GM18519 (cell line): ENCODE measurements at regions not wholly inside any gene's neighbourhood (a gene's known extent, or its start where the extent isn't known, plus 50 kb on each side); places are given as distances from the start of the nearest gene placed in this dataset.
"Not testable (repeated sequence)": the region's sequence is repeated elsewhere in the genome, so short reads cannot be mapped to it uniquely, and the experiment has no call there.

Experiments
- ATAC-seq: cut with Tn5 transposase; IDR thresholded peaks from one replicate; pipeline ENCODE4 v1.9.1; 2021; ENCODE audit warnings: mild to moderate bottlenecking, moderate library complexity; ENCODE audit not compliant: unreplicated experiment, low FRiP score

- ATAC-seq = no peak
Measured at GRCh38 chr1:238409932-238410331, 519.2 kb upstream of the ZP4 start.

GRCh38 chr1:238409191-238409850 is 518.6 kb upstream of the ZP4 start:
- no peak for ATAC-seq

GRCh38 chr1:238408737-238409136 is 518.0 kb upstream of the ZP4 start:
- ATAC-seq = no peak

GRCh38 chr1:238406098-238406860 is 515.6 kb upstream of the ZP4 start:
- no peak for ATAC-seq

GRCh38 chr1:238404921-238405320 is 514.2 kb upstream of the ZP4 start:
- no peak for ATAC-seq

- no peak for ATAC-seq
Measured at GRCh38 chr1:238404481-238404880, 513.8 kb upstream of the ZP4 start.

- no peak for ATAC-seq
Measured at GRCh38 chr1:238401144-238401543, 510.4 kb upstream of the ZP4 start.

GRCh38 chr1:238399558-238399957 is 508.8 kb upstream of the ZP4 start:
- no peak for ATAC-seq

- no peak for ATAC-seq
Measured at GRCh38 chr1:238396140-238396539, 505.4 kb upstream of the ZP4 start.

GRCh38 chr1:238384381-238384780 is 493.7 kb upstream of the ZP4 start:
- no peak for ATAC-seq

GRCh38 chr1:238380167-238380566 is 489.4 kb upstream of the ZP4 start:
- no peak for ATAC-seq

GRCh38 chr1:238379446-238379845 is 488.7 kb upstream of the ZP4 start:
- not testable (repeated sequence) for ATAC-seq

GRCh38 chr1:238377280-238377919 is 486.7 kb upstream of the ZP4 start:
- ATAC-seq = no peak

GRCh38 chr1:238370599-238370998 is 479.9 kb upstream of the ZP4 start:
- ATAC-seq = no peak

- no peak for ATAC-seq
Measured at GRCh38 chr1:238364214-238364892, 473.6 kb upstream of the ZP4 start.

GRCh38 chr1:238360474-238360873 is 469.8 kb upstream of the ZP4 start:
- no peak for ATAC-seq

GRCh38 chr1:238350471-238350870 is 459.7 kb upstream of the ZP4 start:
- ATAC-seq = no peak

- ATAC-seq = no peak
Measured at GRCh38 chr1:238346340-238346739, 455.6 kb upstream of the ZP4 start.

- no peak for ATAC-seq
Measured at GRCh38 chr1:238345837-238346236, 455.1 kb upstream of the ZP4 start.

- ATAC-seq = no peak
Measured at GRCh38 chr1:238343852-238344251, 453.1 kb upstream of the ZP4 start.

GRCh38 chr1:238341395-238341794 is 450.7 kb upstream of the ZP4 start:
- ATAC-seq = no peak
